Kidney (tissue), 13 donors: ENCODE measurements at regions not wholly inside any gene's neighbourhood (a gene's known extent, or its start where the extent isn't known, plus 50 kb on each side); places are given as distances from the start of the nearest gene placed in this dataset.

Experiments used
- DNase-seq, 5 donors: peaks; one replicate each; pipeline ENCODE4 v3.0.0-alpha.2; 2013 to 2020
- FAIRE-seq: peaks from 2 replicates; lab custom pipeline; 2012; peaks lifted over from hg19 to GRCh38; lab: Jason Lieb, UNC
- H3K27ac ChIP-seq, 2 donors: one replicate each; pipeline ENCODE4 v1.7.0; 2013; ENCODE audit warnings: low read depth in 2 of 2, low read length in 2 of 2, inconsistent platforms in 1 of 2
- H3K27me3 ChIP-seq: one replicate; pipeline ENCODE4 v1.7.1; 2013; ENCODE audit warnings: low read length, inconsistent platforms; ENCODE audit not compliant: control insufficient read depth, insufficient read depth
- H3K36me3 ChIP-seq, 3 donors: one replicate each; pipeline versions ENCODE4 v1.7.0 to v1.7.1; 2013; ENCODE audit warnings: low read length in 3 of 3, control low read depth in 1 of 3, inconsistent platforms in 1 of 3; ENCODE audit not compliant: insufficient read depth in 3 of 3, control insufficient read depth in 2 of 3
- H3K4me1 ChIP-seq, 3 donors: one replicate each; pipeline versions ENCODE4 v1.7.0 to v1.7.1; 2013; ENCODE audit warnings: low read length in 3 of 3, inconsistent platforms in 1 of 3, low read depth in 1 of 3; ENCODE audit not compliant: control insufficient read depth in 2 of 3, insufficient read depth in 2 of 3
- H3K4me3 ChIP-seq, 3 donors: one replicate each; pipeline versions ENCODE4 v1.7.0 to v1.8.1; 2013; ENCODE audit warnings: low read length in 3 of 3, control low read depth in 1 of 3, inconsistent platforms in 1 of 3
- H3K9ac ChIP-seq, 3 donors: one replicate each; pipeline versions ENCODE4 v1.7.0 to v1.7.1; 2013; ENCODE audit warnings: low read length in 3 of 3, control low read depth in 1 of 3, inconsistent platforms in 1 of 3
- H3K9me3 ChIP-seq, 3 donors: one replicate each; pipeline versions ENCODE4 v1.7.0 to v1.7.1; 2013; ENCODE audit warnings: low read length in 3 of 3, control low read depth in 1 of 3, inconsistent platforms in 1 of 3; ENCODE audit not compliant: control insufficient read depth in 2 of 3, insufficient read depth in 1 of 3
- CTCF ChIP-seq: IDR thresholded peaks from 3 replicates; pipeline ENCODE4 v1.5.1; 2012; ENCODE audit warnings: mild to moderate bottlenecking, moderate library complexity, borderline replicate concordance; ENCODE audit not compliant: insufficient read depth; ENCODE audit errors: extremely low read depth
- intact Hi-C: fragments of 100-400 bp; cut with DNase I; formaldehyde crosslinking; loops from one replicate; pipeline ENCODE4 v1.11.1; 2022
- donor health status: control.
- donor health status: control.
- donor health status: control.
- donor health status: control.
- donor health status: control.
- donor health status: DM: yes; HTN: yes; CAD: no.
- donor health status: Normal renal cell carcinoma (clear cell type).

- DNase-seq (no peak), FAIRE-seq (no peak)
- Histone ChIP-seq H3K4me1 (peaks cover 0 to 2% (median 0%) of the 10 kb centered on the region in 3 donors), H3K27me3 (no peaks in the 10 kb centered on the region), H3K27ac (no peak overlapping the region), H3K36me3 (no peaks in the 10 kb centered on the region), H3K9ac (no peak overlapping the region), H3K4me3 (no peak overlapping the region), H3K9me3 (no peaks in the 10 kb centered on the region)
- TF ChIP-seq CTCF: no peak
- intact Hi-C loops: no loop called here
Observed at GRCh38 chr4:124899997-124900396, 187.5 kb upstream of the ANKRD50 start.

- H3K27me3 ChIP-seq: no peaks in the 10 kb centered on the region
- no peaks in the 10 kb centered on the region for H3K9me3 ChIP-seq
- H3K36me3 ChIP-seq: no peaks in the 10 kb centered on the region
- H3K27ac ChIP-seq: no peak overlapping the region
- FAIRE-seq (no peak), DNase-seq (no peak)
- intact Hi-C loops: no loop called here
- H3K4me1 ChIP-seq: no peaks in the 10 kb centered on the region
- H3K4me3 ChIP-seq: no peak overlapping the region
- TF ChIP-seq CTCF: no peak
- H3K9ac ChIP-seq: no peak overlapping the region
Observed at GRCh38 chr4:124890522-124890921, 178.0 kb upstream of the ANKRD50 start.

- no peak for TF ChIP-seq CTCF
- Histone ChIP-seq H3K9ac (no peak overlapping the region), H3K4me1 (no peaks in the 10 kb centered on the region), H3K4me3 (no peak overlapping the region), H3K9me3 (no peaks in the 10 kb centered on the region), H3K27ac (no peak overlapping the region), H3K36me3 (no peaks in the 10 kb centered on the region), H3K27me3 (no peaks in the 10 kb centered on the region)
- DNase-seq (no peak), FAIRE-seq (no peak)
- intact Hi-C loops: no loop called here
Observed at GRCh38 chr4:124887739-124888138, 175.2 kb upstream of the ANKRD50 start.

GRCh38 chr4:124884316-124884715 is 171.8 kb upstream of the ANKRD50 start:
- no peak for TF ChIP-seq CTCF
- Histone ChIP-seq H3K9ac (no peak overlapping the region), H3K4me1 (no peaks in the 10 kb centered on the region), H3K27ac (no peak overlapping the region), H3K9me3 (no peaks in the 10 kb centered on the region), H3K27me3 (no peaks in the 10 kb centered on the region), H3K36me3 (no peaks in the 10 kb centered on the region), H3K4me3 (no peak overlapping the region)
- DNase-seq (no peak), FAIRE-seq (no peak)
- intact Hi-C loops: no loop called here
